HG02798 (cell line): ENCODE measurements at regions not wholly inside any gene's neighbourhood (a gene's known extent, or its start where the extent isn't known, plus 50 kb on each side); places are given as distances from the start of the nearest gene placed in this dataset.
"Not testable (repeated sequence)": the region's sequence is repeated elsewhere in the genome, so short reads cannot be mapped to it uniquely, and the experiment has no call there.

Experiments
- ATAC-seq: cut with Tn5 transposase; IDR thresholded peaks from one replicate; pipeline ENCODE4 v1.9.1; 2021; ENCODE audit warnings: mild to moderate bottlenecking; ENCODE audit not compliant: unreplicated experiment, poor library complexity

DNA sequence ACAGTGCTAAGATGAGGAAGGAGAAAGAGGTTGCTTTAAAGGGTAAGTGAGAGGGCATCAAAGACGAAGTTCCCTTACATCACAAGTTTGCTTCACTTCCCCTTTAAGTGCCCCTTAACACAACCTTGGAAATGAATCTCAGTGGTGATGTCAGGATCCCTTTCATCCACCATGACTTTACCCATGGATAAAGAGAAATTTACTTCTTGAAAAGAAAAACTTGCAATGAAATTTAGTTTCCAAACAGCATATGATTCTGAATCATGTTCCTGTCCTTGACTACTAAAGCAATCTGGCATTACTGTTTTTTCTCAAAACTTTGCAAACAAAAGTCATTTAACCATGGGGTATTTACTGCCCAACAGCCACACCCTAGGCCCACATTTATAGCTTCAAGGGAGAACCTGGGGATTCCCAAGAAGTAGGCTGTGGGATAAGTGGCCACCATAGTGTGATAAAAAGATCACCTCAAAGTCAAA is 135.9 kb downstream of the ITGB8 start:
- ATAC-seq: no peak

DNA sequence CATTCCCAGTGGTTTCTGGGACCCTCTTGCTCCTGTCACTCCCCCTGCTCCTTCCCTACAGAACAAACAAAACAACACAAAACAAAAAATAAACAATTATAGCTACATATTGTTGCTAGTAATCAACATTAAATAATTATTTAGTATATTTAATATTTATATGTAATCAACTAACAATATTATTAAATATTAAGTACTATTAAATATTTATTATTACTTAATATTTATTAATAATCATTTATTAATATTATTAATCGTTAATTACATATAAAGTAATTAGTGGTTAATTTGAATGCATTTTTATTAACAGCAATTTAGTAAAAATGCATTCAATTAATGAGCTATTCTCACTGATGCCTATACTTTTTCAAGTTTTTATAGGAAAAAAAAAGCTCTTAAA is 139.4 kb downstream of the ITGB8 start:
- no peak for ATAC-seq

DNA sequence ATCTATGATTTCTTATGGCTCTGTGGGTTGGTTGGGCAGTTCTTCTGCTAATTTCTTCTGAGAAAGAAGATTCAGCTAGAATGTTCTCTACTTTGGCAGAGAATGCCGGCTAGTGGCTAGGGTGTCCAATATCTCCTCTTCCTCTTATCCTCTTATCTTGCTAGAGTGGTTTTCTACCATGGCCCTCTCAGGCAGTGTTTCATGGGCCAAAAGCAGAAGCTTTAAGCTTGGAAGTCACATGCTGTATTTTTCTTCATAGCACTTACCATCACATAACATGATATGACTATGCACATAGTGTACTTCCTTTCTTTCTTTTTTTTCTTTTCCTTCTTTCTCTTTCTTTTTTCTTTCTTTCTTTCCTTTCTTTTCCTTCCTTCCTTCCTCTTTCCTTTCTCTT is 140.0 kb downstream of the ITGB8 start:
- ATAC-seq: no peak

DNA sequence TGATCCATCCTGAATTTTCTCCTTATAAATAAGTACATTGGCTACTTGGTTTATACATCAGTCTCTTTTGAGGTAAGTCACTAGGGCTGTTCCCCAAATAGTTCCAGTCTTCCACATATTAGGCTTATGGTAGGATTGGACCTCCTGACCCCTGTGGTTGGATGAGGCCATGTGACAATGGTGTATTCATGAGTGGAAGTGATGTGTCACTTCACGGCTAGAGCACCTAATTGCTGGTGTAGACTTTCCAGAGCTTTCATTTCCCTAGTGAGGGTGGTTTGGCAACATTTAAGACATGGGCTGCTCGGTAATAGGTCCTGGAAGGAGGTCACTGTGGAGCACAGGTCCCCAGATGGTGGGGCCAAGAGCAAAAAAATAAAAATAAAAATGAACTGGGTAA is 141.2 kb upstream of the ABCB5 start:
- no peak for ATAC-seq

DNA sequence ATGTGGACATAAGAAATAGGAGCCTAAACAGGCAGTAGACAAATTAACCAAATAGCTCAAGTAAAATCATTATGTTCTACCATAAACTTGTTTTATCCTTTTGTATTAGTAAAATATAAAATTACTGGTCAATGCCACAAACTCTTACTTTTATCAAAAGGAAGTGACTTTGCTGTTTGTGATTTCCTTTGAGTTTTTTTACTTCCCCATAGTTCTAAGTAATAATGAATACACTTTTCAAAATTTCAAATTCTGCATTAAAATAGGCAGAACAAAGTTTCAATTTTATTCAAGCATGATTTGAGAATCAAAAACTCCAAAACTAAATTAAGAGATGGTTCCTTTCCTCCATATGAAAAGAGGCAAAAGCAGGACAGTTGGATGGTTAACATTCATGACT is 139.7 kb upstream of the ABCB5 start:
- no peak for ATAC-seq

- ATAC-seq: no peak
Measured at GRCh38 chr7:20477067-20477466, 138.4 kb upstream of the ABCB5 start.

- no peak for ATAC-seq
Measured at GRCh38 chr7:20479706-20480105, 135.8 kb upstream of the ABCB5 start.

- ATAC-seq: no peak
Measured at GRCh38 chr7:20482071-20482470, 133.4 kb upstream of the ABCB5 start.

- no peak for ATAC-seq
Measured at GRCh38 chr7:20484356-20484755, 131.1 kb upstream of the ABCB5 start.

GRCh38 chr7:20488850-20489249 is 126.6 kb upstream of the ABCB5 start:
- no peak for ATAC-seq

- ATAC-seq: no peak
Measured at GRCh38 chr7:20491284-20491683, 124.2 kb upstream of the ABCB5 start.

GRCh38 chr7:20494566-20494965 is 120.9 kb upstream of the ABCB5 start:
- ATAC-seq: no peak

GRCh38 chr7:20501473-20501872 is 114.0 kb upstream of the ABCB5 start:
- not testable (repeated sequence) for ATAC-seq

GRCh38 chr7:20503278-20503950 is 112.1 kb upstream of the ABCB5 start:
- ATAC-seq: no peak

DNA sequence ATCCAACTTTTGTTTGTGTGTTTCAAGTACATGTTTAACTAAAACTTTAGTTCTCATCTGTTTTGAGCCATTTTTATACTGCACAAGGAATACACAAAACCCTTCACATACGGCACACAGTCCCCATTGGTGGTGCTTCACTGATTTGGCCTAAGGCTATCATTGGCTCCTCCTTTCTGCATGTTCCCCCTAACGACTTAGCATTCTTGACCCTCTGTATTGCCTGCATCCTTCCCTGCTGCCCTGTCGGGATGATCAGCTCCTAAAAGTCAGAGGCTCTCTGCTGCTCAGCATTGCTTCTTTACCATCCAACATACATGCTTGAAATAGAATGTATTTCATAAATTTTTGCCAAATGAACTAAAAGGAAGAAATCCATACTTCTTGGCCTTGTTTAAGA is 111.4 kb upstream of the ABCB5 start:
- no peak for ATAC-seq

GRCh38 chr7:20506175-20506574 is 109.3 kb upstream of the ABCB5 start:
- no peak for ATAC-seq

DNA sequence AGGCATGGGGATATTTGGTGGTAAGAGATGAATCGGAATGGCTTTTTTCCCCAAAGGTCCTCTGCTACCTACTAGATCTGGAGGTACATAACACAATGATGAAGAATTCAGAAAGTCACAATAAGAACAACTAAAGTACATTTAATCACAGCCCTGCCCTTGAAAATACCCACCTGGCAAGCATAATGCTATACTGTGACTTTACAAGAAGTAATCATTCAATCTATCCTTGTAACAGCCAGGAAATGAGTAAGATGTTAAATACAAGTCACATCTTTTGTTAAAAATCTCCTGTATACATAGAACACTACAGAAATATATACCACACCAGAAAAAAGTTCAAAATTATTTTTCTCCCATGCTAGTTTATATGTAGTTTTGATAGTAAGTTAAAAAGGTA is 108.3 kb upstream of the ABCB5 start:
- no peak for ATAC-seq

- ATAC-seq: no peak
Measured at GRCh38 chr7:20508109-20508508, 107.4 kb upstream of the ABCB5 start.

DNA sequence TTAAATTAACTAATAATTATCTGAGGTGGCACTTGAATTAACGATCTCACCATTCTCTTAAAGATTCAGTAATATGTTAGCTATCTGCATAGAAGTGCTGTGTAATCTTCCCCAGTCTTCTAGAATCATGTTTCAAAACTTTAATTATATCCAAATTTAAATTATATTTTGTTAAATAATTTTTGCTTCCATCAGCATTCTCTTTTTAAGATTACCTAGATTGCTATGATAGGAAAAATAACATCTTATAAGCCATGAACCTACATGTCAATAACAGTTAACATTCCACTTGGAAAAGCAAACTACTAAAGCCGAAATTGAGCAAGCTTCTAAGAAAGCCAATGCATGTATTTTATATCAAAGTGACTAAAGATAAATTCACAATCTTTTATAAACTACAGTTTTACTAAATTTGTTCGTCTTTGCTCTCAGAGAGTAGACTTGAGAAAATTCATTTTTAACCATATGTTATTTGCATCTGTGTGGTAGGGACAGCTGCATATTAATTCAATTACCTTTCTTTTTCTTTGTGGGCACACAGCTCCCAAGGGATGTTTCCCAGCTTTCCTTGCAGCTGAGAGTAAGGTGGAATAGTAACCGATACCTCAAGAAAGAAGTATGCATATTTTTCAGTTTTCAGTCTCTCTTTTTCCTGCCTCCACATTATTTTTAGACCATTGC is 105.4 kb upstream of the ABCB5 start:
- ATAC-seq: no peak

DNA sequence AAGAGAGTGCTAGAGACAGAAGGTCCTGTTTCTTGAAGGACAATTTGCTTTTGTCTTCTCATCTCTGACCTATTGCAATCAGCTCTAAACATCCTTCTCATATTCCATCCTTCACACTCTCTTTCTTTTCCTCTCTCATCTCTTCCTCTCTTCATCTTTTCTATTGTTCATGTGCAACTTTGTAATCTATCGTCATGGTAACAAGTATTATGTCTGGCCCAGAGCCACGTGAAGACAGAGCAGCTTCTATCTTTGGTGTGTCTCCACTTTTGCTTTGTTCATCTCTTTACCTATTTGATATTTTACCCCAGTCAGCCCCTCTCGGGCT is 104.9 kb upstream of the ABCB5 start:
- no peak for ATAC-seq

GRCh38 chr7:20513341-20513740 is 102.1 kb upstream of the ABCB5 start:
- no peak for ATAC-seq

DNA sequence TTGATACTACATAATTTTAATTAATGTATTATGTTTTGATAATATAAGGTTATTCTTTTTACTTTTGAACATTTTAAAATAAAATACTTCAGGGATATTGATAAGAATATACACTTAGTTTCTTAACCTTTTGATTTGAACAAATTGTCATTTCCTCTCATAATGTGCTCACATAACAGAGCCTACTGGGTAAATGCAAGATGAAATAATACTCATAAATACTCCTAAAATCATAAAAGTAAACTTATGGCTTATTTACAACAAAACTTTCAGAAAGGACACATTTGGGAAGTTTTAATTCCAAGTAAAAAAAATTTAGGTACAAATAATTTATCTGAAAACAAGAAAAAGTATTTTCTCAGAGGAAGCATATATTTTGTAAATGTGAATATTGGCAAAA is 101.6 kb upstream of the ABCB5 start:
- ATAC-seq: no peak
